CD14-positive monocyte (primary cell): ENCODE measurements at regions not wholly inside any gene's neighbourhood (a gene's known extent, or its start where the extent isn't known, plus 50 kb on each side); places are given as distances from the start of the nearest gene placed in this dataset.

Experiments used
- DNase-seq, 3 donors: peaks; one replicate each; pipeline ENCODE4 v3.0.0-alpha.2; 2011 to 2022
- H2AFZ ChIP-seq: 2 replicates; pipeline ENCODE4 v1.6.0; 2012; ENCODE audit warnings: mild to moderate bottlenecking, low read depth, low read length, inconsistent platforms; ENCODE audit not compliant: insufficient read depth, poor library complexity, severe bottlenecking
- H3K27ac ChIP-seq, 2 donors: 1 replicate in 1 of 2; 2 replicates in 1 of 2; pipeline ENCODE4 v1.5.1; 2012 to 2013; ENCODE audit warnings: low read length in 2 of 2, control low read depth in 1 of 2, inconsistent platforms in 1 of 2, low read depth in 1 of 2, mild to moderate bottlenecking in 1 of 2
- H3K27me3 ChIP-seq, 2 donors: one replicate each; pipeline versions ENCODE4 v1.6.0 to v1.6.1; 2011 to 2013; ENCODE audit warnings: low read length in 2 of 2; ENCODE audit not compliant: control insufficient read depth in 2 of 2, insufficient read depth in 2 of 2
- H3K36me3 ChIP-seq, 2 donors: replicated peaks in 1 of 2; 1 replicate in 1 of 2; 2 replicates in 1 of 2; pipeline versions ENCODE4 v1.5.1 to v1.6.1; 2012 to 2013; ENCODE audit warnings: low read length in 2 of 2, control low read depth in 1 of 2, inconsistent platforms in 1 of 2, mild to moderate bottlenecking in 1 of 2; ENCODE audit not compliant: insufficient read depth in 2 of 2, control insufficient read depth in 1 of 2
- H3K4me1 ChIP-seq, 2 donors: 1 replicate in 1 of 2; 2 replicates in 1 of 2; pipeline versions ENCODE4 v1.5.1 to v1.6.1; 2012 to 2013; ENCODE audit warnings: low read length in 2 of 2, control low read depth in 1 of 2, inconsistent platforms in 1 of 2, mild to moderate bottlenecking in 1 of 2, moderate library complexity in 1 of 2; ENCODE audit not compliant: insufficient read depth in 2 of 2, control insufficient read depth in 1 of 2
- H3K4me2 ChIP-seq: replicated peaks from 2 replicates; pipeline ENCODE3; 2012; ENCODE audit warnings: low read length, moderate library complexity, mild to moderate bottlenecking; ENCODE audit not compliant: poor library complexity, severe bottlenecking; ENCODE audit errors: extremely low read depth
- H3K4me3 ChIP-seq, 3 experiments: fragments of 200-600 bp in 1 of 3; sonication (generic) in 1 of 3; replicated peaks in 1 of 3; 1 replicate in 2 of 3; 2 replicates in 1 of 3; pipeline ENCODE4 v1.5.1; 2011 to 2013; ENCODE audit warnings: low read length in 3 of 3, mild to moderate bottlenecking in 3 of 3, control low read depth in 2 of 3, low read depth in 2 of 3, inconsistent platforms in 1 of 3, moderate library complexity in 1 of 3
- H3K79me2 ChIP-seq: 2 replicates; pipeline ENCODE4 v1.6.0; 2012; ENCODE audit warnings: mild to moderate bottlenecking, control low read depth, inconsistent platforms, low read length, moderate library complexity; ENCODE audit not compliant: insufficient read depth
- H3K9ac ChIP-seq: 2 replicates; pipeline ENCODE4 v1.6.0; 2017; ENCODE audit warnings: low read length, mild to moderate bottlenecking; ENCODE audit not compliant: insufficient read depth, poor library complexity, severe bottlenecking
- H3K9me3 ChIP-seq, 2 donors: replicated peaks in 1 of 2; 1 replicate in 1 of 2; 2 replicates in 1 of 2; pipeline versions ENCODE4 v1.5.1 to v1.6.1; 2012 to 2013; ENCODE audit warnings: low read length in 2 of 2, control low read depth in 1 of 2; ENCODE audit not compliant: control insufficient read depth in 1 of 2, insufficient read depth in 1 of 2
- H4K20me1 ChIP-seq: 2 replicates; pipeline ENCODE4 v1.6.0; 2012; ENCODE audit warnings: mild to moderate bottlenecking, low read length, control low read depth, moderate library complexity; ENCODE audit not compliant: insufficient read depth
- H3K27ac Mint-ChIP-seq, 7 donors: one replicate each; pipeline ENCODE4 v1.8.0; 2020; ENCODE audit warnings: mild to moderate bottlenecking in 7 of 7, mixed read lengths in 7 of 7, moderate library complexity in 6 of 7, inconsistent platforms in 2 of 7
- H3K27me3 Mint-ChIP-seq, 3 donors: one replicate each; pipeline ENCODE4 v1.8.0; 2021 to 2022; ENCODE audit warnings: low read depth in 3 of 3, mild to moderate bottlenecking in 3 of 3, mixed read lengths in 3 of 3, moderate library complexity in 3 of 3, inconsistent platforms in 1 of 3
- H3K36me3 Mint-ChIP-seq, 2 donors: one replicate each; pipeline ENCODE4 v1.8.0; 2020; ENCODE audit warnings: mixed read lengths in 2 of 2, inconsistent platforms in 1 of 2, mild to moderate bottlenecking in 1 of 2
- H3K4me1 Mint-ChIP-seq: one replicate; pipeline ENCODE4 v1.8.0; 2020; ENCODE audit warnings: mild to moderate bottlenecking, mixed read lengths
- H3K4me3 Mint-ChIP-seq, 2 donors: one replicate each; pipeline ENCODE4 v1.8.0; 2020; ENCODE audit warnings: mild to moderate bottlenecking in 2 of 2, mixed read lengths in 2 of 2, moderate library complexity in 1 of 2
- H3K9me3 Mint-ChIP-seq, 7 donors: one replicate each; pipeline ENCODE4 v1.8.0; 2020 to 2022; ENCODE audit warnings: mixed read lengths in 7 of 7, mild to moderate bottlenecking in 6 of 7, moderate library complexity in 6 of 7, inconsistent platforms in 2 of 7
- WGBS: methylation state at CpG from one replicate; pipeline ENCODE4 v1.1.5; 2013; ENCODE audit warnings: missing lambda C conversion rate; ENCODE audit not compliant: insufficient coverage; 5-methylcytosine and 5-hydroxymethylcytosine counted together
- intact Hi-C, 2 donors: fragments of 100-400 bp; cut with micrococcal nuclease; formaldehyde crosslinking; loops; one replicate each; pipeline versions ENCODE4 v1.15.0 to v1.15.1; 2023
- TF ChIP-seq, protein P1 (sequence below): fragments of 200-600 bp; IDR thresholded peaks from one replicate; pipeline ENCODE4 v1.8.0; 2022; ENCODE audit warnings: antibody characterized with exemption, mild to moderate bottlenecking

DNA sequence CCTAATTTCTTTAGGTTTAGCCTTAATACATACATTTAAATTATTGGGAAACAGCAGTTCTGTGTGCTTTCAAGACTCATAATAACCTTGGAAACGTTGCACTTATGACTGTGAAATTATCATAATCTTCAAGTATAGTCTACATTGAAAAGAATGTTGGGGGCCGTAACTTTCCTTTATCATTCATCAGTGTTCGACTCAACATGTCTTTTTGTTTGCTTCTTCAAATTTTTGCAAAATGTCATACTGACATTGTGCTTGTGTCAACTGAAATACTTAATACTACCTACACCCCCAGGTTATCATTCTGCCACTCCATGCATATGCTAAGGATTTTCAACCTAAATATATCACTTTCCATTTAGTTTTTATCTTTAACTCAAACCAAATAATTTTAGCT is 1562.9 kb downstream of the OLFM4 start:
- WGBS: no CpG with 5 or more reads among the region's 3 CpGs
- intact Hi-C loops: no loop called here
- H3K27ac ChIP-seq: no peak overlapping the region

GRCh38 chr13:54592201-54592600 is 1563.6 kb downstream of the OLFM4 start:
- H3K27me3 ChIP-seq: no peaks in the 10 kb centered on the region
- no peaks in the 10 kb centered on the region for H4K20me1 ChIP-seq
- DNase-seq: no peak
- TF ChIP-seq, protein P1, sequence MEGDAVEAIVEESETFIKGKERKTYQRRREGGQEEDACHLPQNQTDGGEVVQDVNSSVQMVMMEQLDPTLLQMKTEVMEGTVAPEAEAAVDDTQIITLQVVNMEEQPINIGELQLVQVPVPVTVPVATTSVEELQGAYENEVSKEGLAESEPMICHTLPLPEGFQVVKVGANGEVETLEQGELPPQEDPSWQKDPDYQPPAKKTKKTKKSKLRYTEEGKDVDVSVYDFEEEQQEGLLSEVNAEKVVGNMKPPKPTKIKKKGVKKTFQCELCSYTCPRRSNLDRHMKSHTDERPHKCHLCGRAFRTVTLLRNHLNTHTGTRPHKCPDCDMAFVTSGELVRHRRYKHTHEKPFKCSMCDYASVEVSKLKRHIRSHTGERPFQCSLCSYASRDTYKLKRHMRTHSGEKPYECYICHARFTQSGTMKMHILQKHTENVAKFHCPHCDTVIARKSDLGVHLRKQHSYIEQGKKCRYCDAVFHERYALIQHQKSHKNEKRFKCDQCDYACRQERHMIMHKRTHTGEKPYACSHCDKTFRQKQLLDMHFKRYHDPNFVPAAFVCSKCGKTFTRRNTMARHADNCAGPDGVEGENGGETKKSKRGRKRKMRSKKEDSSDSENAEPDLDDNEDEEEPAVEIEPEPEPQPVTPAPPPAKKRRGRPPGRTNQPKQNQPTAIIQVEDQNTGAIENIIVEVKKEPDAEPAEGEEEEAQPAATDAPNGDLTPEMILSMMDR: no peak
- H3K27ac Mint-ChIP-seq: no peak overlapping the region
- H3K27ac ChIP-seq: no peak overlapping the region
- peaks cover 0 to 16% (median 9%) of the 10 kb centered on the region in 7 donors for H3K9me3 Mint-ChIP-seq
- H3K36me3 Mint-ChIP-seq: no peaks in the 10 kb centered on the region
- H3K79me2 ChIP-seq: no peaks in the 10 kb centered on the region
- WGBS: 95% methylated on average over 2 of the region's 2 CpGs
- no peaks in the 10 kb centered on the region for H3K4me1 ChIP-seq
- no peak overlapping the region for H3K4me3 ChIP-seq
- H3K4me3 Mint-ChIP-seq: no peak overlapping the region
- H3K9me3 ChIP-seq: peaks cover 15 to 16% of the 10 kb centered on the region in 2 donors
- H3K4me2 ChIP-seq: no peak overlapping the region
- no peak overlapping the region for H3K9ac ChIP-seq
- H3K4me1 Mint-ChIP-seq: no peaks in the 10 kb centered on the region
- no peak overlapping the region for H2AFZ ChIP-seq
- H3K36me3 ChIP-seq: no peaks in the 10 kb centered on the region
- H3K27me3 Mint-ChIP-seq: peaks cover 0 to 1% (median 0%) of the 10 kb centered on the region in 3 donors
- intact Hi-C loops: no loop called here

More for the DNA sequence above, 1562.9 kb downstream of the OLFM4 start:
- Histone ChIP-seq H3K27me3 (no peaks in the 10 kb centered on the region), H3K4me3 (no peak overlapping the region), H3K36me3 (no peaks in the 10 kb centered on the region), H3K79me2 (no peaks in the 10 kb centered on the region), H3K4me2 (no peak overlapping the region), H3K9ac (no peak overlapping the region), H3K4me1 (no peaks in the 10 kb centered on the region), H4K20me1 (no peaks in the 10 kb centered on the region), H3K9me3 (peaks cover 15 to 16% of the 10 kb centered on the region in 2 donors), H2AFZ (no peak overlapping the region)
- TF ChIP-seq, protein P1: no peak
- H3K27me3 Mint-ChIP-seq: peaks cover 0 to 1% (median 0%) of the 10 kb centered on the region in 3 donors
- H3K4me1 Mint-ChIP-seq: no peaks in the 10 kb centered on the region
- no peaks in the 10 kb centered on the region for H3K36me3 Mint-ChIP-seq
- no peak overlapping the region for H3K27ac Mint-ChIP-seq
- peaks cover 0 to 16% (median 9%) of the 10 kb centered on the region in 7 donors for H3K9me3 Mint-ChIP-seq
- DNase-seq: no peak
- H3K4me3 Mint-ChIP-seq: no peak overlapping the region
